HepG2 (cell line): ENCODE measurements at regions not wholly inside any gene's neighbourhood (a gene's known extent, or its start where the extent isn't known, plus 50 kb on each side); places are given as distances from the start of the nearest gene placed in this dataset.

Experiments used
- ATAC-seq: fragments of 200-7000 bp; cut with Tn5 transposase; 3 replicates; pipeline ENCODE4 v1.9.1; 2020; ENCODE audit warnings: mild to moderate bottlenecking, moderate library complexity
- BruUV-seq: library from RNA; stranded (reverse); fragments of 400-500 nt; replicated peaks from 2 replicates; lab custom pipeline; 2021; lab: Mats Ljungman, UMichigan
- CTCF ChIA-PET: fragments of 300-600 bp; formaldehyde crosslinking; extraction: SDS; loops from one replicate; lab custom pipeline; 2021; ENCODE audit warnings: low total read pairs, inconsistent platforms, low intra/inter-chr PET ratio; lab: Yijun Ruan, JAX
- POLR2A ChIA-PET: fragments of 350-600 bp; sonication (Branson Sonifier 250); formaldehyde crosslinking; loops from one replicate; lab custom pipeline; 2020; ENCODE audit warnings: antibody characterized with exemption, inconsistent platforms; lab: Yijun Ruan, JAX
- DNase-seq: peaks from one replicate; pipeline ENCODE4 v3.0.0-alpha.2; 2015; ENCODE audit warnings: low spot score
- FAIRE-seq: peaks from 3 replicates; lab custom pipeline; 2011; peaks lifted over from hg19 to GRCh38; lab: Jason Lieb, UNC
- H2AFZ ChIP-seq: one replicate; pipeline ENCODE4 v1.6.1; 2011; ENCODE audit warnings: low read length, inconsistent platforms
- H3K27ac ChIP-seq: fragments of 300-600 bp; 3 replicates; pipeline ENCODE4 v1.8.0; 2011; ENCODE audit warnings: mixed run types, mild to moderate bottlenecking, mixed read lengths, low read length, inconsistent platforms; ENCODE audit not compliant: insufficient read depth; ENCODE audit errors: extremely low read length
- H3K27me3 ChIP-seq, 2 experiments: fragments of 200-600 bp in 1 of 2; 2 replicates in 1 of 2; 3 replicates in 1 of 2; pipeline versions ENCODE4 v1.6.0 to v1.8.0; 2011; ENCODE audit warnings: low read length in 2 of 2, mild to moderate bottlenecking in 2 of 2, moderate library complexity in 2 of 2, inconsistent platforms in 1 of 2; ENCODE audit not compliant: insufficient read depth in 2 of 2, control insufficient read depth in 1 of 2
- H3K36me3 ChIP-seq, 2 experiments: fragments of 200-600 bp in 1 of 2; replicated peaks in 1 of 2; 2 replicates in 1 of 2; 3 replicates in 1 of 2; pipeline versions ENCODE4 v1.5.1 to v1.8.0; 2011; ENCODE audit warnings: low read length in 2 of 2, inconsistent platforms in 1 of 2; ENCODE audit not compliant: insufficient read depth in 2 of 2, control insufficient read depth in 1 of 2
- H3K4me1 ChIP-seq: 2 replicates; pipeline ENCODE4 v1.5.1; 2012; ENCODE audit warnings: low read length, inconsistent platforms; ENCODE audit not compliant: insufficient read depth
- H3K4me2 ChIP-seq: 2 replicates; pipeline ENCODE4 v1.6.0; 2011; ENCODE audit warnings: low read depth, low read length, inconsistent platforms
- H3K4me3 ChIP-seq, 3 experiments: fragments of 200-600 bp in 1 of 3; sonication (generic), shearing (Covaris generic) in 1 of 3; replicated peaks in 1 of 3; 2 replicates each; pipeline ENCODE4 v1.5.1; 2011 to 2016; ENCODE audit warnings: low read length in 3 of 3, inconsistent platforms in 2 of 3, low read depth in 2 of 3, mild to moderate bottlenecking in 2 of 3, control low read depth in 1 of 3, mixed read lengths in 1 of 3; ENCODE audit not compliant: insufficient read depth in 1 of 3
- H3K79me2 ChIP-seq: one replicate; pipeline ENCODE4 v1.6.1; 2011; ENCODE audit warnings: low read length, inconsistent platforms; ENCODE audit not compliant: insufficient read depth
- H3K9ac ChIP-seq: 2 replicates; pipeline ENCODE4 v1.6.0; 2011; ENCODE audit warnings: mild to moderate bottlenecking, low read depth, low read length, inconsistent platforms; ENCODE audit not compliant: insufficient read depth
- H3K9me3 ChIP-seq: 2 replicates; pipeline ENCODE4 v1.5.1; 2012; ENCODE audit warnings: mild to moderate bottlenecking, low read length
- H4K20me1 ChIP-seq: 2 replicates; pipeline ENCODE4 v1.6.0; 2011; ENCODE audit warnings: inconsistent platforms, mild to moderate bottlenecking, low read length, moderate library complexity; ENCODE audit not compliant: insufficient read depth
- HNF1A ChIP-seq, 2 experiments: sonication (generic) in 1 of 2; formaldehyde crosslinking in 1 of 2; IDR thresholded peaks; 2 replicates each; pipeline versions ENCODE4 v1.4.0 to v1.6.1; 2016 to 2020; ENCODE audit warnings: borderline replicate concordance in 1 of 2, low read depth in 1 of 2, mild to moderate bottlenecking in 1 of 2, missing genetic modification reagents in 1 of 2
- KDM3A ChIP-seq: IDR thresholded peaks from 2 replicates; pipeline ENCODE4 v1.6.1; 2018; ENCODE audit warnings: low read depth, missing compliant biosample characterization
- NONO ChIP-seq, 2 experiments: fragments of 450-650 bp in 1 of 2; sonication (generic) in 1 of 2; formaldehyde crosslinking in 1 of 2; IDR thresholded peaks in 1 of 2; conservative IDR thresholded peaks in 1 of 2; 2 replicates each; pipeline versions ENCODE4 v1.6.1 to v1.8.0; 2017 to 2022; ENCODE audit warnings: mild to moderate bottlenecking in 1 of 2, missing genetic modification reagents in 1 of 2, moderate library complexity in 1 of 2
- SATB2 ChIP-seq: sonication (generic); formaldehyde crosslinking; IDR thresholded peaks from 2 replicates; pipeline ENCODE4 v1.5.0; 2020; ENCODE audit warnings: missing genetic modification reagents
- STAT6 ChIP-seq: sonication (generic); formaldehyde crosslinking; IDR thresholded peaks from 2 replicates; pipeline ENCODE4 v1.4.0; 2020; ENCODE audit warnings: missing genetic modification reagents, mild to moderate bottlenecking, borderline replicate concordance
- TFE3 ChIP-seq: IDR thresholded peaks from 2 replicates; pipeline ENCODE4 v1.6.1; 2016
- TRIM24 ChIP-seq: sonication (generic); formaldehyde crosslinking; IDR thresholded peaks from 2 replicates; pipeline ENCODE4 v1.8.0; 2022; ENCODE audit warnings: mild to moderate bottlenecking, missing genetic modification reagents
- ZFAT ChIP-seq: sonication (generic); formaldehyde crosslinking; conservative IDR thresholded peaks from 2 replicates; pipeline ENCODE4 v1.8.1; 2023; ENCODE audit warnings: missing genetic modification reagents, inconsistent platforms
- ZNF20 ChIP-seq: sonication (generic); formaldehyde crosslinking; IDR thresholded peaks from 2 replicates; pipeline ENCODE4 v1.4.0; 2020; ENCODE audit warnings: mild to moderate bottlenecking, moderate library complexity, missing genetic modification reagents
- ZNF263 ChIP-seq: sonication (generic); formaldehyde crosslinking; IDR thresholded peaks from 2 replicates; pipeline ENCODE4 v1.4.0; 2020; ENCODE audit warnings: missing genetic modification reagents
- ZNF496 ChIP-seq: sonication (generic); formaldehyde crosslinking; IDR thresholded peaks from 2 replicates; pipeline ENCODE4 v1.8.1; 2023; ENCODE audit warnings: mild to moderate bottlenecking, moderate library complexity, missing genetic modification reagents; ENCODE audit not compliant: insufficient replicate concordance
- ZNF546 ChIP-seq: sonication (generic); formaldehyde crosslinking; conservative IDR thresholded peaks from 2 replicates; pipeline ENCODE4 v1.8.1; 2023; ENCODE audit warnings: mild to moderate bottlenecking, missing genetic modification reagents
- ZNF761 ChIP-seq: sonication (generic); formaldehyde crosslinking; conservative IDR thresholded peaks from 2 replicates; pipeline ENCODE4 v1.4.0; 2020; ENCODE audit warnings: mild to moderate bottlenecking, missing genetic modification reagents
- ZNF850 ChIP-seq: sonication (generic); formaldehyde crosslinking; conservative IDR thresholded peaks from 2 replicates; pipeline ENCODE4 v1.9.0; 2021; ENCODE audit warnings: mild to moderate bottlenecking, missing genetic modification reagents
- WGBS: methylation state at CpG from one replicate; pipeline ENCODE4 v1.1.6; 2017; ENCODE audit warnings: low lambda C conversion rate; 5-methylcytosine and 5-hydroxymethylcytosine counted together
- in situ Hi-C: cut with HindIII; loops from 2 replicates; pipeline ENCODE4 v1.10.0; 2017; ENCODE audit warnings: low pct_unique_long_range_greater_than_20kb; ENCODE audit not compliant: extremely low pct_ligation_motif_present
- intact Hi-C: fragments of 100-400 bp; cut with micrococcal nuclease; formaldehyde crosslinking; loops from one replicate; pipeline ENCODE4 v1.10.0; 2022; ENCODE audit not compliant: unreplicated experiment
- TF ChIP-seq, protein P1 (sequence below): sonication (generic); formaldehyde crosslinking; IDR thresholded peaks from 2 replicates; pipeline ENCODE4 v1.5.0; 2020; ENCODE audit warnings: missing genetic modification reagents, mild to moderate bottlenecking, borderline replicate concordance

DNA sequence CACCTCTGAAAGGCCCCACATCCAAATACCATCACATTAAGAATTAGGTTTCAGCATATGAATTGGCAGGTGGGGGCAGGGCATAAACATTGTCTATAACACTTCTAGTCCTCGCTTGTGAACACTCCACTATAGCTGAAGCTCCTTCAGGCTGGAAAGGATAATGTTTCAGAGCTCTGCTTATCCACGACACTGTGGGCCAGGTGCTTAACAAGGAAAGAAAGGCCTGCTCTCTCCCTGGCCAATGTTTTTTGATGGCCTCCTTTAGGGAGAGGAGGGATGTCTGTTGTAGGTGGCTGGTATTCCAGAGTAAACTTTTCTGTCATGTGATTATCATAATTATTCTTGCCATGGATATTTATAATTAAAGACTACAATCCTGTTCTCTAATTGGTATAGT lies 86.4 kb downstream of the CCNA1 start:
- no TSS peak for BruUV-seq
- 0% methylated on average over 2 of the region's 2 CpGs for WGBS
- Histone ChIP-seq H3K79me2 (no peaks in the 10 kb centered on the region), H2AFZ (no peak overlapping the region), H4K20me1 (no peaks in the 10 kb centered on the region), H3K4me3 (no peak overlapping the region), H3K9me3 (no peaks in the 10 kb centered on the region), H3K27ac (no peak overlapping the region), H3K4me2 (no peak overlapping the region), H3K4me1 (no peaks in the 10 kb centered on the region), H3K9ac (no peak overlapping the region), H3K27me3 (no peaks in the 10 kb centered on the region; a peak in 1 of 5 replicates), H3K36me3 (no peaks in the 10 kb centered on the region)
- in situ Hi-C loops (no loop called here), intact Hi-C loops (no loop called here)
- POLR2A ChIA-PET, result no interaction called here
- no peak for DNase-seq
- no peak for ATAC-seq
- CTCF ChIA-PET, result no interaction called here
- no peak for FAIRE-seq
- TF ChIP-seq HNF1A (IDR thresholded peaks at IDR 0.05; ENCODE audit: low read depth) (no peak), HNF1A (CRISPR knock-in tag; IDR thresholded peaks at IDR 0.05; ENCODE audit: borderline replicate concordance) (no peak), ZNF263 (CRISPR knock-in tag) (no peak), ZNF546 (CRISPR knock-in tag) (no peak), TFE3 (CRISPR knock-in tag) (no peak), ZFAT (no peak), ZNF761 (CRISPR knock-in tag) (no peak), SATB2 (no peak), STAT6 (no peak), NONO (IDR thresholded peaks at IDR 0.05) (no peak), NONO (CRISPR knock-in tag; conservative IDR thresholded peaks at IDR 0.05) (no peak), ZNF20 (CRISPR knock-in tag) (no peak), ZNF850 (CRISPR knock-in tag) (no peak), ZNF496 (no peak), KDM3A (CRISPR knock-in tag) (no peak), TRIM24 (CRISPR knock-in tag) (no peak)
- TF ChIP-seq, protein P1, sequence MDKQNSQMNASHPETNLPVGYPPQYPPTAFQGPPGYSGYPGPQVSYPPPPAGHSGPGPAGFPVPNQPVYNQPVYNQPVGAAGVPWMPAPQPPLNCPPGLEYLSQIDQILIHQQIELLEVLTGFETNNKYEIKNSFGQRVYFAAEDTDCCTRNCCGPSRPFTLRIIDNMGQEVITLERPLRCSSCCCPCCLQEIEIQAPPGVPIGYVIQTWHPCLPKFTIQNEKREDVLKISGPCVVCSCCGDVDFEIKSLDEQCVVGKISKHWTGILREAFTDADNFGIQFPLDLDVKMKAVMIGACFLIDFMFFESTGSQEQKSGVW, result no peak
